ENCODE measurements at regions not wholly inside any gene's neighbourhood (a gene's known extent, or its start where the extent isn't known, plus 50 kb on each side); places are given as distances from the start of the nearest gene placed in this dataset.

DNA sequence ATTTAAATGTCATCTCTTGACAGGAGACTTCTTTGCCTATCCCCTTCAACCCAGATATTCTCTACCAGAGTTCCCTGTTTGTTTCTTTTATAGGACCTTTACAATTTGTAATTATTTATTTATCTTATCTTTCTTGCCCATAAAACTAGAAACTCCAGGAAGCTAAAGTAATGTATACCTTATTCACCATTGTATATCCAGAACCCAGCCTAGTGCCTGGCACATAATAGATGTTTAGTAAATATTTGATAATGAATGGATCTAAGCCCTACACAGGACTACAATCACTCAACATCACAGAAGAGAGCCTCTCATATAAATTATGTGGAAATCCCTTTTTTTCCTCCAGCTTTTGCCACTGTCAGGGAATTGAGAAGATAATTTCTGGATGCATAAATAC, 125.6 kb upstream of the CNOT2 start:
- no peaks in the 10 kb centered on the region for H3K27me3 ChIP-seq (ENCODE audit: insufficient read depth, low read length)
- Mint-ChIP-seq H3K36me3 (no peaks in the 10 kb centered on the region), H3K27me3 (peaks cover 0 to 4% of the 10 kb centered on the region in 2 donors), H3K27ac (no peak overlapping the region), H3K4me1 (peaks cover 0 to 5% (median 0%) of the 10 kb centered on the region in 4 donors), H3K4me3 (no peak overlapping the region), H3K9me3 (peaks cover 0 to 5% (median 0%) of the 10 kb centered on the region in 8 donors)
- no peaks in the 10 kb centered on the region for H3K36me3 ChIP-seq (ENCODE audit: insufficient read depth, low read length)
- CTCF ChIA-PET (ENCODE audit: partially characterized antibody): no interaction called here
- POLR2A ChIA-PET (ENCODE audit: partially characterized antibody): no interaction called here
- H3K27ac ChIP-seq (ENCODE audit: low read depth, low read length): no peak overlapping the region
- no peak for DNase-seq
- intact Hi-C loops (cut with micrococcal nuclease): no loop called here
- no peak overlapping the region for H3K4me3 ChIP-seq (ENCODE audit: low read length in 2 of 2)
- H3K4me1 ChIP-seq (ENCODE audit: insufficient read depth, low read length): no peaks in the 10 kb centered on the region
- H3K9me3 ChIP-seq (ENCODE audit: control insufficient read depth in 1 of 2, low read length in 2 of 2): no peaks in the 10 kb centered on the region

DNA sequence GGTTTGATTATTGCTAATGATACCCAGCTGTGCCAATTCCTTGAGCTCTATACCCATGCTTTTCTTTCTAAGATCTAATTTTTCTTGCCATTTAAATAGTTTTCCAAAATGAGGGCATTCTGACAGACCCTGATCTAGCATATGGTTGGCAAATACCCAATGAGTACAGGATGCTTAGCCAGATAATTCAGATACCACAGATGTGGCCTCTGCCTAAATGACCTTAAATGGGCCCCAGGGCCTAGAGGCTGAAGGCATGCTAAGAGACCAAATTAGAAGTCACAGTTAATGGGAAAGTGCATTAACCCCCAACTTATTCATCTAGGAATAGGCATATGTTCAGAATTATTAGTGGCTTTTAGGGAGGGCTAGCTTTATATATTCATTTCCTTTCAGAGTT, 122.3 kb upstream of the CNOT2 start:
- Mint-ChIP-seq H3K9me3 (no peaks in the 10 kb centered on the region), H3K36me3 (no peaks in the 10 kb centered on the region), H3K4me1 (peaks cover 0 to 5% (median 0%) of the 10 kb centered on the region in 4 donors), H3K27ac (no peak overlapping the region), H3K4me3 (no peak overlapping the region), H3K27me3 (peaks cover 0 to 2% of the 10 kb centered on the region in 2 donors)
- DNase-seq: no peak
- POLR2A ChIA-PET (ENCODE audit: partially characterized antibody): no interaction called here
- intact Hi-C loops (cut with micrococcal nuclease): no loop called here
- no peaks in the 10 kb centered on the region for H3K36me3 ChIP-seq (ENCODE audit: insufficient read depth, low read length)
- no peaks in the 10 kb centered on the region for H3K9me3 ChIP-seq (ENCODE audit: control insufficient read depth in 1 of 2, low read length in 2 of 2)
- CTCF ChIA-PET (ENCODE audit: partially characterized antibody): no interaction called here
- no peak overlapping the region for H3K27ac ChIP-seq (ENCODE audit: low read depth, low read length)
- H3K27me3 ChIP-seq (ENCODE audit: insufficient read depth, low read length): no peaks in the 10 kb centered on the region
- no peaks in the 10 kb centered on the region for H3K4me1 ChIP-seq (ENCODE audit: insufficient read depth, low read length)
- no peak overlapping the region for H3K4me3 ChIP-seq (ENCODE audit: low read length in 2 of 2)

DNA sequence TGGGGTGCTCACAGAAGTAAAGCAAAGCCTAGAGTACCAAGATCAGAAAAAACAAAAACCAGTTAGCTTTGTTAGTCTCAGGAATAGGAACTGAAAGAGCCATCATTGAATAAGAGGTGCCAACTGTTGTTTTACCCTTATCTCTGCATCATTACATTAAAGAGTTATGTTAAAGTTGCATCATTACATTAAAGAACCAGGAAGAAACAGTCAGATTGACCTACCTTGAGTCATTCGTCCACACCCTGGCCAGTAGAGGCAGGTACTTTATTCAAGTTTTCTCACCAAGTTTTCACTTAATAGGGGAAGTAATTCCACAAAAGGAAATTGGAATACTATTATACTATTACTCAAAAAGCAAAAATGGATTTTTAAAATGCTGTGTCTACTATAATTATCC, 121.7 kb upstream of the CNOT2 start:
- Mint-ChIP-seq H3K9me3 (no peaks in the 10 kb centered on the region), H3K4me1 (peaks cover 0 to 5% (median 0%) of the 10 kb centered on the region in 4 donors), H3K27me3 (peaks cover 0 to 2% of the 10 kb centered on the region in 2 donors), H3K36me3 (no peaks in the 10 kb centered on the region), H3K27ac (no peak overlapping the region), H3K4me3 (no peak overlapping the region)
- Histone ChIP-seq H3K36me3 (ENCODE audit: insufficient read depth, low read length) (no peaks in the 10 kb centered on the region), H3K27ac (ENCODE audit: low read depth, low read length) (no peak overlapping the region), H3K4me1 (ENCODE audit: insufficient read depth, low read length) (no peaks in the 10 kb centered on the region), H3K27me3 (ENCODE audit: insufficient read depth, low read length) (no peaks in the 10 kb centered on the region), H3K9me3 (ENCODE audit: control insufficient read depth in 1 of 2, low read length in 2 of 2) (no peaks in the 10 kb centered on the region), H3K4me3 (ENCODE audit: low read length in 2 of 2) (no peak overlapping the region)
- DNase-seq: no peak
- intact Hi-C loops (cut with micrococcal nuclease): no loop called here
- ChIA-PET CTCF (ENCODE audit: partially characterized antibody) (no interaction called here), POLR2A (ENCODE audit: partially characterized antibody) (no interaction called here)

DNA sequence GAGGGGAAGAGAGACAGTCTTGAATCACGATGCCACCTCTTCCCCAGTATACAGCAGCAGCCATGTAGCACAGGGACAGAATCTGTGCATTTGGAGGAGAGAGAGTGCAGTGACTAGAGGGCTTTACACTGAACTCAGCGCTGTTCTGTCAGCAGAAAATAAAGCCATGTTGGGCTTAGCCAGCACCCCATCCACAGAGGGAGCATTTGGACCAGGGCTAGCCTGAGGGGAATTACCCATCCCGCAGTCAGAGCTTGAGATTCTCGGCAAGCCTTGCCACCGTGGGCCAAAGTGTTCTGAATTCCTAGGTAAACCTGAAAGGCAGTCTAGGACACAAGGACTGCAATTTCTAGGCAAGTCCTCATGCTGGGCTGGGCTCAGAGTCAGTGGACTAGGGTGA, 120.4 kb upstream of the CNOT2 start:
- ChIA-PET POLR2A (ENCODE audit: partially characterized antibody) (no interaction called here), CTCF (ENCODE audit: partially characterized antibody) (no interaction called here)
- no peaks in the 10 kb centered on the region for H3K36me3 Mint-ChIP-seq
- Histone ChIP-seq H3K27me3 (ENCODE audit: insufficient read depth, low read length) (no peaks in the 10 kb centered on the region), H3K27ac (ENCODE audit: low read depth, low read length) (no peak overlapping the region), H3K9me3 (ENCODE audit: control insufficient read depth in 1 of 2, low read length in 2 of 2) (no peaks in the 10 kb centered on the region), H3K36me3 (ENCODE audit: insufficient read depth, low read length) (no peaks in the 10 kb centered on the region), H3K4me3 (ENCODE audit: low read length in 2 of 2) (no peak overlapping the region), H3K4me1 (ENCODE audit: insufficient read depth, low read length) (no peaks in the 10 kb centered on the region)
- no peaks in the 10 kb centered on the region for H3K9me3 Mint-ChIP-seq
- no peak for DNase-seq
- no peak overlapping the region for H3K4me3 Mint-ChIP-seq
- no peak overlapping the region for H3K27ac Mint-ChIP-seq
- H3K27me3 Mint-ChIP-seq: peaks cover 0 to 2% of the 10 kb centered on the region in 2 donors
- H3K4me1 Mint-ChIP-seq: peaks cover 0 to 5% (median 0%) of the 10 kb centered on the region in 4 donors
- intact Hi-C loops (cut with micrococcal nuclease): no loop called here

DNA sequence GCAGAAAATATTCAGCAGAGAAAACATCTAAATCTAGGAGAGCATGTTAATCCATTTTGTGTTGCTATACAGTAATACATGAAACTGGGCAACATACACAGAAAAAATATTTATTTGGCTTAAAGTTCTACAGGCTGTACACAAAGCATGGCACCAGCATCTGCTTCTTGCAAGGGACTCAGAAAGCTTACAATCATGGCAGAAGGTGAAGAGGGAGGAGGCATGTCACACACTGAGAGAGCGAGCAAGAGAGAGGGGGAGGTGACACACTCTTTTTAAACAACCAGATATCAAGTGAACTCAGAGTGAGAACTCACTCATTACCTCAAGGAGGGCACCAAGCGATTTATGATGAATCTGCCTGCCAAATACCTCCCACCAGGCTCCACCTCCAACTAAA, 94.2 kb upstream of the CNOT2 start:
- no peaks in the 10 kb centered on the region for H3K9me3 ChIP-seq (ENCODE audit: control insufficient read depth in 1 of 2, low read length in 2 of 2)
- intact Hi-C loops (cut with micrococcal nuclease): no loop called here
- H3K27ac Mint-ChIP-seq: no peak overlapping the region
- no peak overlapping the region for H3K4me3 Mint-ChIP-seq
- H3K4me1 ChIP-seq (ENCODE audit: insufficient read depth, low read length): no peaks in the 10 kb centered on the region
- ChIA-PET POLR2A (ENCODE audit: partially characterized antibody) (no interaction called here), CTCF (ENCODE audit: partially characterized antibody) (no interaction called here)
- peaks cover 0 to 8% (median 4%) of the 10 kb centered on the region in 8 donors for H3K9me3 Mint-ChIP-seq
- no peaks in the 10 kb centered on the region for H3K4me1 Mint-ChIP-seq
- no peaks in the 10 kb centered on the region for H3K36me3 ChIP-seq (ENCODE audit: insufficient read depth, low read length)
- H3K27me3 Mint-ChIP-seq: peaks cover 2 to 7% of the 10 kb centered on the region in 2 donors
- H3K4me3 ChIP-seq (ENCODE audit: low read length in 2 of 2): no peak overlapping the region
- no peak overlapping the region for H3K27ac ChIP-seq (ENCODE audit: low read depth, low read length)
- no peak for DNase-seq
- no peaks in the 10 kb centered on the region for H3K36me3 Mint-ChIP-seq
- H3K27me3 ChIP-seq (ENCODE audit: insufficient read depth, low read length): no peaks in the 10 kb centered on the region

DNA sequence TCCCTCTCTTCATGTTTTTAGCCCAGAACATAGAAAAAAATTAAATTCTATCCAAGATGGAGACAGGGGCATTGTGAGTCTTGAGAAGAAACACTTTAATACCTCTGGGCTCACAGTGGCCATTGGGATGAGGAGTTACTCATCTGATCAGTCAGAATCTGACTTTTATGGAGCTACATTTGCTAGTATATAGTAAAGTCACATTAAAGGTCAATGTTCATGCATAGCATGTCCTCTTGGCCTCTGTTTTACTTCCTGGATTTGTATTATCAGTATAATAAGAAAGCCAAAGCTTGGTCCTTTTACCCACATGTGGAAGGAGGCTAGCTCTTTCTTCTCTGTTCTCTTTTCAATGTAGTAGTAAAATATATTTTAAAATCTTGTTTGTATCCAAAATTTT, 93.6 kb upstream of the CNOT2 start:
- Mint-ChIP-seq H3K36me3 (no peaks in the 10 kb centered on the region), H3K27ac (no peak overlapping the region), H3K27me3 (peaks cover 2 to 7% of the 10 kb centered on the region in 2 donors), H3K9me3 (peaks cover 0 to 13% (median 7%) of the 10 kb centered on the region in 8 donors), H3K4me3 (no peak overlapping the region), H3K4me1 (no peaks in the 10 kb centered on the region)
- DNase-seq: no peak
- H3K4me3 ChIP-seq (ENCODE audit: low read length in 2 of 2): no peak overlapping the region
- no peaks in the 10 kb centered on the region for H3K36me3 ChIP-seq (ENCODE audit: insufficient read depth, low read length)
- H3K4me1 ChIP-seq (ENCODE audit: insufficient read depth, low read length): no peaks in the 10 kb centered on the region
- CTCF ChIA-PET (ENCODE audit: partially characterized antibody): no interaction called here
- POLR2A ChIA-PET (ENCODE audit: partially characterized antibody): no interaction called here
- no peak overlapping the region for H3K27ac ChIP-seq (ENCODE audit: low read depth, low read length)
- intact Hi-C loops (cut with micrococcal nuclease): no loop called here
- H3K27me3 ChIP-seq (ENCODE audit: insufficient read depth, low read length): no peaks in the 10 kb centered on the region
- no peaks in the 10 kb centered on the region for H3K9me3 ChIP-seq (ENCODE audit: control insufficient read depth in 1 of 2, low read length in 2 of 2)

DNA sequence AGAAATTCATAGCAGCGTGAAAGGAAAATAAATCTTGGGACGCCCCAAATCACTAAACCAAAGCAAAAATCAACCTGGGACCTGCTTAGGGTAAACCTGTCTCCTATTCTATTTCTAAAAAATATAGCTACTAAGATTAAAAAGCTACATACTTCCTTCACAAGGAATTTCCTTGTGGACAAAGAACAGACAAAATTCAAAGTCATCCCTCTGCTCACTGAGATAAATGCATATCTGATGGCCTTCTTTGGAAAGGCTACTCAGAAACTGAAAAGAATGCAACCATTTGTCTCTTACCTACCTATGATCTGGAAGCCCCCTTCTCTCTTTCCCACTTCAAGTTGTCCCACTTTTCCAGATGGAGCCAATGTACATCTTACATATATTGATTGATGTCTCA, 93.0 kb upstream of the CNOT2 start:
- H3K4me1 Mint-ChIP-seq: no peaks in the 10 kb centered on the region
- intact Hi-C loops (cut with micrococcal nuclease): no loop called here
- POLR2A ChIA-PET (ENCODE audit: partially characterized antibody): no interaction called here
- no peak overlapping the region for H3K4me3 Mint-ChIP-seq
- CTCF ChIA-PET (ENCODE audit: partially characterized antibody): no interaction called here
- Histone ChIP-seq H3K27me3 (ENCODE audit: insufficient read depth, low read length) (no peaks in the 10 kb centered on the region), H3K27ac (ENCODE audit: low read depth, low read length) (no peak overlapping the region), H3K4me1 (ENCODE audit: insufficient read depth, low read length) (no peaks in the 10 kb centered on the region), H3K36me3 (ENCODE audit: insufficient read depth, low read length) (no peaks in the 10 kb centered on the region), H3K4me3 (ENCODE audit: low read length in 2 of 2) (no peak overlapping the region), H3K9me3 (ENCODE audit: control insufficient read depth in 1 of 2, low read length in 2 of 2) (no peaks in the 10 kb centered on the region)
- H3K9me3 Mint-ChIP-seq: peaks cover 0 to 17% (median 10%) of the 10 kb centered on the region in 8 donors
- DNase-seq: no peak
- no peaks in the 10 kb centered on the region for H3K36me3 Mint-ChIP-seq
- no peak overlapping the region for H3K27ac Mint-ChIP-seq
- H3K27me3 Mint-ChIP-seq: peaks cover 2 to 7% of the 10 kb centered on the region in 2 donors

DNA sequence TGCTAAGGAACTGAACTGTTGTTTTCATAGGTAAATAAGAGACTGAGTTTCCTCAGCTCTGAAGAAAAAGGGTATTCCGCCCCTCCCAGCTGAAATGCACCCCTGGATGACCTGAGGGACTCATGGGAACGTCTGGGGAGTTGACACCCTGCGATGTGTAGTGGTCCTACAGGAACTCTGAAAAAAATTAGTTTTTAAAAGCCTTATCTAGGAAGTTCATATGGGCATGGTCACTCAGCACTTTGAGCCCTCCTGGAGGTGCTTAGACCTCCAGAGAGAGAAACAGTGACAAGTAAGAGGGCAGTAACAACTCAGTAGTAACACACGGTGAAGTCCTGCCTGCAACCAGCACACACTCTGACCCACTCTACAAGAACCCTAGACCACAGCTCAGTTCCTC, 91.2 kb upstream of the CNOT2 start:
- peaks cover 2 to 5% of the 10 kb centered on the region in 2 donors for H3K27me3 Mint-ChIP-seq
- no peak overlapping the region for H3K4me3 ChIP-seq (ENCODE audit: low read length in 2 of 2)
- no peaks in the 10 kb centered on the region for H3K4me1 Mint-ChIP-seq
- H3K36me3 ChIP-seq (ENCODE audit: insufficient read depth, low read length): no peaks in the 10 kb centered on the region
- H3K27ac ChIP-seq (ENCODE audit: low read depth, low read length): no peak overlapping the region
- no peaks in the 10 kb centered on the region for H3K27me3 ChIP-seq (ENCODE audit: insufficient read depth, low read length)
- intact Hi-C loops (cut with micrococcal nuclease): no loop called here
- ChIA-PET CTCF (ENCODE audit: partially characterized antibody) (no interaction called here), POLR2A (ENCODE audit: partially characterized antibody) (no interaction called here)
- no peaks in the 10 kb centered on the region for H3K36me3 Mint-ChIP-seq
- H3K9me3 Mint-ChIP-seq: peaks cover 0 to 26% (median 17%) of the 10 kb centered on the region in 8 donors
- H3K27ac Mint-ChIP-seq: no peak overlapping the region
- H3K9me3 ChIP-seq (ENCODE audit: control insufficient read depth in 1 of 2, low read length in 2 of 2): no peaks in the 10 kb centered on the region
- no peak overlapping the region for H3K4me3 Mint-ChIP-seq
- DNase-seq: no peak
- no peaks in the 10 kb centered on the region for H3K4me1 ChIP-seq (ENCODE audit: insufficient read depth, low read length)
